K562 (cell line): ENCODE measurements at regions not wholly inside any gene's neighbourhood (a gene's known extent, or its start where the extent isn't known, plus 50 kb on each side); places are given as distances from the start of the nearest gene placed in this dataset.

Experiments used
- ATAC-seq: fragments of 200-7000 bp; cut with Tn5 transposase; 3 replicates; pipeline ENCODE4 v1.9.1; 2020; ENCODE audit warnings: moderate library complexity
- BruUV-seq: library from RNA; stranded (reverse); fragments of 400-500 nt; replicated peaks from 2 replicates; lab custom pipeline; 2021; lab: Mats Ljungman, UMichigan
- CTCF ChIA-PET: fragments of 300-600 bp; formaldehyde crosslinking; extraction: SDS; loops from one replicate; lab custom pipeline; 2021; ENCODE audit warnings: low intra/inter-chr PET ratio; lab: Yijun Ruan, JAX
- POLR2A ChIA-PET: fragments of 300-600, 350-650 bp; sonication (Branson Sonifier 250); formaldehyde crosslinking; extraction: SDS; loops from one replicate; lab custom pipeline; 2021; ENCODE audit warnings: antibody characterized with exemption, inconsistent platforms; lab: Yijun Ruan, JAX
- DNase-seq, 4 experiments: peaks; one replicate each; pipeline versions ENCODE4 v3.0.0 to v3.0.0-alpha.2; 2011 to 2018; ENCODE audit warnings: low spot score in 3 of 4, mixed read lengths in 3 of 4; ENCODE audit errors: extremely low read depth in 1 of 4
- FAIRE-seq: peaks from 2 replicates; lab custom pipeline; 2011; peaks lifted over from hg19 to GRCh38; lab: Jason Lieb, UNC
- H2AFZ ChIP-seq: 2 replicates; pipeline ENCODE4 v1.6.0; 2011; ENCODE audit warnings: low read depth, low read length, control low read depth, inconsistent platforms
- H3K27ac ChIP-seq: fragments of 200-600 bp; 3 replicates; pipeline ENCODE4 v1.8.0; 2011; ENCODE audit warnings: low read depth, mild to moderate bottlenecking, control low read depth, inconsistent platforms, low read length, moderate library complexity, mixed read lengths; ENCODE audit errors: extremely low read depth
- H3K27me3 ChIP-seq, 2 experiments: fragments of 300-600 bp in 1 of 2; 2 replicates in 1 of 2; 3 replicates in 1 of 2; pipeline versions ENCODE4 v1.6.0 to v1.8.0; 2011; ENCODE audit warnings: inconsistent platforms in 2 of 2, low read length in 2 of 2, mild to moderate bottlenecking in 1 of 2, mixed read lengths in 1 of 2, moderate library complexity in 1 of 2; ENCODE audit not compliant: control insufficient read depth in 2 of 2, insufficient read depth in 2 of 2
- H3K36me3 ChIP-seq: fragments of 300-600 bp; 3 replicates; pipeline ENCODE4 v1.8.0; 2011; ENCODE audit warnings: mild to moderate bottlenecking, low read length, inconsistent platforms; ENCODE audit not compliant: control insufficient read depth, insufficient read depth
- H3K4me1 ChIP-seq, 2 experiments: fragments of 200-600 bp in 1 of 2; replicated peaks in 1 of 2; 2 replicates in 1 of 2; 3 replicates in 1 of 2; pipeline versions ENCODE4 v1.5.1 to v1.8.0; 2011; ENCODE audit warnings: inconsistent platforms in 2 of 2, low read length in 2 of 2, mild to moderate bottlenecking in 1 of 2, mixed read lengths in 1 of 2, moderate library complexity in 1 of 2; ENCODE audit not compliant: control insufficient read depth in 2 of 2, insufficient read depth in 2 of 2
- H3K4me2 ChIP-seq: 2 replicates; pipeline ENCODE4 v1.6.1; 2011; ENCODE audit warnings: low read length, control low read depth, inconsistent platforms, mixed read lengths; ENCODE audit not compliant: insufficient read depth
- H3K4me3 ChIP-seq: fragments of 200-600 bp; sonication (generic), shearing (Covaris generic); 2 replicates; pipeline ENCODE4 v1.5.1; 2016; ENCODE audit warnings: control low read depth, inconsistent platforms
- H3K79me2 ChIP-seq: fragments of 200-600 bp; 3 replicates; pipeline ENCODE4 v1.8.0; 2011; ENCODE audit warnings: low read length, inconsistent platforms; ENCODE audit not compliant: control insufficient read depth, insufficient read depth
- H3K9ac ChIP-seq, 2 experiments: 2 replicates each; pipeline versions ENCODE4 v1.6.0 to v1.6.1; 2011; ENCODE audit warnings: low read depth in 2 of 2, low read length in 2 of 2, control low read depth in 1 of 2, inconsistent platforms in 1 of 2, mild to moderate bottlenecking in 1 of 2, mixed read lengths in 1 of 2; ENCODE audit not compliant: insufficient read depth in 1 of 2
- H3K9me1 ChIP-seq: one replicate; pipeline ENCODE4 v1.6.0; 2011; ENCODE audit warnings: inconsistent platforms, mild to moderate bottlenecking, low read length, moderate library complexity; ENCODE audit not compliant: control insufficient read depth, insufficient read depth
- H3K9me3 ChIP-seq: replicated peaks from 2 replicates; pipeline ENCODE4 v1.5.1; 2011; ENCODE audit warnings: low read depth, low read length, inconsistent platforms; ENCODE audit not compliant: control insufficient read depth, insufficient read depth
- H4K20me1 ChIP-seq: replicated peaks from 2 replicates; pipeline ENCODE4 v1.6.1; 2011; ENCODE audit warnings: low read length, inconsistent platforms, mixed read lengths; ENCODE audit not compliant: control insufficient read depth, insufficient read depth
- DIDO1 ChIP-seq: fragments of 450-650 bp; IDR thresholded peaks from 2 replicates; pipeline ENCODE4 v1.6.1; 2016; ENCODE audit warnings: low read depth, missing biosample characterization, missing genetic modification characterization
- FOXK2 ChIP-seq, 2 experiments: fragments of 450-650 bp; IDR thresholded peaks in 1 of 2; conservative IDR thresholded peaks in 1 of 2; 2 replicates each; pipeline ENCODE4 v1.6.1; 2016; ENCODE audit warnings: low read depth in 2 of 2, mild to moderate bottlenecking in 1 of 2
- GTF2E2 ChIP-seq: fragments of 200-800 bp; sonication (Bioruptor generic); IDR thresholded peaks from 2 replicates; pipeline ENCODE4 v1.6.1; 2016; ENCODE audit warnings: missing genetic modification characterization, missing compliant biosample characterization
- LCOR ChIP-seq: sonication (generic); formaldehyde crosslinking; IDR thresholded peaks from 2 replicates; pipeline ENCODE4 v1.8.0; 2022; ENCODE audit warnings: mild to moderate bottlenecking, missing genetic modification reagents
- PHF21A ChIP-seq: fragments of 450-650 bp; IDR thresholded peaks from 2 replicates; pipeline ENCODE4 v1.6.1; 2017; ENCODE audit warnings: low read depth, borderline replicate concordance
- TAF9B ChIP-seq: fragments of 450-650 bp; IDR thresholded peaks from 2 replicates; pipeline ENCODE4 v1.6.1; 2018; ENCODE audit warnings: mild to moderate bottlenecking; ENCODE audit not compliant: partially characterized antibody
- YBX1 ChIP-seq: fragments of 450-650 bp; IDR thresholded peaks from 2 replicates; pipeline ENCODE4 v1.7.1; 2016; ENCODE audit warnings: mild to moderate bottlenecking
- ZBTB2 ChIP-seq: fragments of 450-650 bp; IDR thresholded peaks from 2 replicates; pipeline ENCODE4 v1.6.1; 2016; ENCODE audit warnings: antibody characterized with exemption
- ZNF518B ChIP-seq: fragments of 250-450 bp; sonication (Bioruptor Pico); IDR thresholded peaks from 2 replicates; pipeline ENCODE4 v1.5.0; 2021; ENCODE audit warnings: mild to moderate bottlenecking, moderate library complexity
- ZNF75A ChIP-seq: fragments of 450-650 bp; formaldehyde crosslinking; IDR thresholded peaks from 2 replicates; pipeline ENCODE4 v1.4.0; 2020; ENCODE audit warnings: mild to moderate bottlenecking
- ZNF778 ChIP-seq: fragments of 450-650 bp; formaldehyde crosslinking; IDR thresholded peaks from 2 replicates; pipeline ENCODE4 v1.4.0; 2020; ENCODE audit warnings: mild to moderate bottlenecking, moderate library complexity
- ZNF79 ChIP-seq: fragments of 250-450 bp; sonication (Bioruptor Pico); IDR thresholded peaks from 2 replicates; pipeline ENCODE4 v1.4.0; 2020; ENCODE audit warnings: low read depth, mild to moderate bottlenecking, moderate library complexity
- WGBS: fragments of 100-300 bp; shearing (Covaris generic); methylation state at CpG from one replicate; pipeline ENCODE4 v1.1.6; 2016; ENCODE audit warnings: low coverage, mixed read lengths; ENCODE audit not compliant: insufficient coverage; ENCODE audit errors: missing lambda C conversion rate; 5-methylcytosine and 5-hydroxymethylcytosine counted together
- in situ Hi-C: fragments of 300-500 bp; cut with MboI; formaldehyde crosslinking; loops from 4 replicates; pipeline ENCODE4 v1.15.0; 2018; ENCODE audit warnings: inconsistent platforms, mixed read lengths
- intact Hi-C: fragments of 100-400 bp; cut with micrococcal nuclease; formaldehyde crosslinking; loops from 2 replicates; pipeline ENCODE4 v1.14.2; 2022

GRCh38 chr17:52495646-52496045 is 337.1 kb upstream of the CA10 start:
- H3K9me1 ChIP-seq = no peaks in the 10 kb centered on the region
- no peak for FAIRE-seq
- no peaks in the 10 kb centered on the region for H3K27me3 ChIP-seq
- WGBS = 1% methylated on average over 5 of the region's 5 CpGs
- H3K79me2 ChIP-seq = no peaks in the 10 kb centered on the region
- no TSS peak for BruUV-seq
- no peak overlapping the region for H2AFZ ChIP-seq
- H3K4me1 ChIP-seq = no peaks in the 10 kb centered on the region
- H3K36me3 ChIP-seq = no peaks in the 10 kb centered on the region
- no peak overlapping the region for H3K27ac ChIP-seq
- H3K9ac ChIP-seq = no peak overlapping the region
- POLR2A ChIA-PET = no interaction called here
- in situ Hi-C loops = no loop called here
- H4K20me1 ChIP-seq = no peaks in the 10 kb centered on the region
- no peak for ATAC-seq
- no peak for DNase-seq
- no peak overlapping the region for H3K4me3 ChIP-seq
- H3K4me2 ChIP-seq = no peak overlapping the region
- peaks cover 1% of the 10 kb centered on the region; the same call in 1 of the 2 replicates for H3K9me3 ChIP-seq
- TF ChIP-seq LCOR (CRISPR knock-in tag) (no peak), FOXK2 (conservative IDR thresholded peaks at IDR 0.05 in 1 of 2, IDR thresholded peaks at IDR 0.05 in 1 of 2; ENCODE audit: low read depth in 2 of 2) (no peak), PHF21A (no peak), TAF9B (no peak), YBX1 (no peak), ZNF75A (CRISPR knock-in tag) (no peak), GTF2E2 (no peak), DIDO1 (tag) (no peak)
- TF ChIP-seq, all 486 proteins: peak for 0
- CTCF ChIA-PET = no interaction called here
- intact Hi-C loops = no loop called here

- ChIA-PET POLR2A (no interaction called here), CTCF (interaction anchor here (0.6 kb wide), 1 partner anchor 1776 kb away, joined by 3 read pairs; no protein-coding TSS in a partner anchor)
- DNase-seq (no peak), ATAC-seq (no peak), FAIRE-seq (no peak)
- in situ Hi-C loops (no loop called here), intact Hi-C loops (no loop called here)
- Histone ChIP-seq H3K9ac (no peak overlapping the region), H3K4me1 (no peaks in the 10 kb centered on the region), H3K4me3 (no peak overlapping the region), H3K79me2 (no peaks in the 10 kb centered on the region), H3K36me3 (no peaks in the 10 kb centered on the region), H3K27ac (no peak overlapping the region), H3K27me3 (no peaks in the 10 kb centered on the region), H3K4me2 (no peak overlapping the region), H3K9me1 (no peaks in the 10 kb centered on the region), H3K9me3 (no peaks in the 10 kb centered on the region), H2AFZ (no peak overlapping the region), H4K20me1 (no peaks in the 10 kb centered on the region)
- BruUV-seq = no TSS peak
- WGBS = 0% methylated on average over 3 of the region's 3 CpGs
- no peak for TF ChIP-seq ZNF518B
- no peak for TF ChIP-seq ZNF79 (CRISPR knock-in tag)
- no peak for TF ChIP-seq ZNF778 (CRISPR knock-in tag)
- TF ChIP-seq ZBTB2 = no peak
These were observed 323.8 kb upstream of the CA10 start for GRCh38 chr17:52482271-52482670.
